Epithelial cell of proximal tubule (primary cell): ENCODE measurements at regions not wholly inside any gene's neighbourhood (a gene's known extent, or its start where the extent isn't known, plus 50 kb on each side); places are given as distances from the start of the nearest gene placed in this dataset.
A peak's percentile ranks its signal among the peaks of the same experiment; 100 is the strongest.

Source experiments
- DNase-seq: peaks from one replicate; pipeline ENCODE4 v3.0.0-alpha.2; 2011; ENCODE audit warnings: low read depth
- H3K4me3 ChIP-seq: 2 replicates; pipeline ENCODE4 v1.5.1; 2011; ENCODE audit warnings: low read depth, mild to moderate bottlenecking, low read length
- CTCF ChIP-seq: conservative IDR thresholded peaks from 2 replicates; pipeline ENCODE4 v1.5.1; 2012; ENCODE audit warnings: low read depth, mild to moderate bottlenecking, low read length

GRCh38 chr9:109888695-109889094 is 108.7 kb downstream of the PALM2AKAP2 start:
- no peak for DNase-seq
- no peak for TF ChIP-seq CTCF
- H3K4me3 ChIP-seq = no peak overlapping the region

- no peak for TF ChIP-seq CTCF
- DNase-seq = no peak
Measured at GRCh38 chr9:109889456-109889855, 109.5 kb downstream of the PALM2AKAP2 start.

DNA sequence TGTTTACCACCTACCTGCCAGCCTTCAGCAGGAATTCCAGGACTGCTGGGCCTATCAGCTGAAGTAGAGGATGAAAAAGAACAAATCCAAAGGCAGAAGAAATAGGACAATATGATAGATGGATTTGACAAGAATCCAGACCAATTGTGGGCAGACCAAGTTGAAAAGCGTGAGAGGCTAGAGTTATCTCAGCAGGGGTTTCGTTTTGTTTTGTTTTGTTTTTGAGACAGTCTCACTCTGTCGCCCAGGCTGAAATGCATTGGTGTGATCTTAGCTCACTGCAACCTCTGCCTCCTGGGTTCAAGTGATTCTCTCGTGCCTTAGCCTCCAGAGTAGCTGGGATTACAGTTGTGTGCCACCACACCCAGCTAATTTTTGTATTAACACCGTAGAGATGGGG is 113.2 kb downstream of the PALM2AKAP2 start:
- H3K4me3 ChIP-seq = no peak overlapping the region
- no peak for TF ChIP-seq CTCF
- DNase-seq = no peak

More at GRCh38 chr9:109889456-109889855, 109.5 kb downstream of the PALM2AKAP2 start:
- no peak overlapping the region for H3K4me3 ChIP-seq

DNA sequence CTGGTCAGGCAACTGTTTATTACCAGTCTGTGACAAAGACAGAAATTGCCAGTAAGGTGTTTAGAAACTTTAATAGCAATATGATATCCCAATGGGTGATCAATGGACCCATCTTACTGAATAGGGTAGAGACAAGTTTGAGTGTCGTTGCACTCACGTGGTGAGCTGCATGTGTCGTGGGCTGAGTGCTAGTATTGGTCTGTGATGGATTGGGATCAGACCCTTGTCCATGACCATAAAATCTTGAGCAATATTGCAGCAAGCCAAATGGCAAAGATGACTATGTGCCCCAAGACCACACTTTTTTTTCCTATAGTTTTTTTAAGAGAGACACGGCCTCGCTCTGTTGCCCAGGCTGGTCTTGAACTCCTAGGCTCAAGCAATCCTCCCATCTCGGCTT is 114.5 kb downstream of the PALM2AKAP2 start:
- no peak for TF ChIP-seq CTCF
- no peak overlapping the region for H3K4me3 ChIP-seq
- DNase-seq = no peak

- no peak for TF ChIP-seq CTCF
- DNase-seq = no peak
- no peak overlapping the region for H3K4me3 ChIP-seq
Measured at GRCh38 chr9:109894921-109895758, 115.1 kb downstream of the PALM2AKAP2 start.

- DNase-seq = no peak
- H3K4me3 ChIP-seq = no peak overlapping the region
- TF ChIP-seq CTCF = no peak
Measured at GRCh38 chr9:109901201-109901600, 121.2 kb downstream of the PALM2AKAP2 start.

DNA sequence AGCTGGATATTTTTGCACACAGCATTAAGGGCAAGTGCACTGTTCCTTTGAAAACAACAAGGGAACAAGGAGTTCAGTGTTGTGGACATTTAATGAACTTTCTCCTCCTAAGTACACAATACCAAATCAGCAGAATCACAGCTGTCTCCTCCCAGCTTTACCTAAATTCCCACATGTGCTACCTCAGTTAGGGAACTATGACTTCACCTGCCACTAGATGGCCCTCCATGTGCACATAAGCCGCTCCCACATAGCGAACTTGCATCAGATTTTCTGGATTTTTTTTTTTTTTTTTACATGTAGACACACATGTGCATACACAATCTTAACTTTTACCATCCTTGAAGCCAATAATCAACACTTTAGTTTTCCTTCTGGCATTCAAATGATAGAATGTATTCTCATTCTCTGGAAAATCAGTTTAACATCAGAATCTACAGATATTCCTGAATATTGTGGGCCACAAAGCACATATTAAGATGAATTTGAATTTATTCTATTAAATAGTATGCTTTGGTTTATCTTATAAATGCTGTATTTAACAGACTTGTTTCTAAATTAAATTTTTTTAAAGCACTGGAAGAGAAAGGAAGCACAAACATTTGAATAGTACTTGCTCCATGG is 123.6 kb downstream of the PALM2AKAP2 start:
- no peak for DNase-seq
- H3K4me3 ChIP-seq = no peak overlapping the region
- TF ChIP-seq CTCF = peak; percentile 89
